ENCODE measurements at regions not wholly inside any gene's neighbourhood (a gene's known extent, or its start where the extent isn't known, plus 50 kb on each side); places are given as distances from the start of the nearest gene placed in this dataset.

- H3K9me3 ChIP-seq (ENCODE audit: insufficient read depth in 2 of 2, low read depth in 1 of 2, low read length in 1 of 2): peaks cover 4 to 14% of the 10 kb centered on the region in 2 experiments; a peak in 2 of 4 replicates
- H2BK15ac ChIP-seq (ENCODE audit: low read length): no peak overlapping the region
- H3K79me2 ChIP-seq (ENCODE audit: control insufficient read depth in 1 of 2, insufficient read depth in 2 of 2, low read length in 2 of 2): no peaks in the 10 kb centered on the region
- H3K9ac ChIP-seq (replicated peaks in 1 of 4; ENCODE audit: extremely low read depth in 1 of 4, low read depth in 3 of 4, low read length in 3 of 4): no peak overlapping the region
- ChIA-PET POLR2A (ENCODE audit: partially characterized antibody) (no interaction called here), CTCF (ENCODE audit: partially characterized antibody) (no interaction called here)
- H3K27me3 ChIP-seq (replicated peaks in 1 of 4; ENCODE audit: control insufficient read depth in 3 of 4, extremely low read depth in 1 of 4, insufficient read depth in 3 of 4, low read length in 3 of 4): peaks cover 0 to 1% (median 0%) of the 10 kb centered on the region in 4 experiments; a peak in 1 of 7 replicates
- no peak overlapping the region for H3K4ac ChIP-seq (replicated peaks; ENCODE audit: insufficient read length, low read depth, low read length)
- H2AFZ ChIP-seq (ENCODE audit: low read length): no peak overlapping the region
- no peak overlapping the region for H3K14ac ChIP-seq (ENCODE audit: insufficient read length)
- no peak overlapping the region for H2BK20ac ChIP-seq (ENCODE audit: low read length)
- no peak for FAIRE-seq
- H4K91ac ChIP-seq (replicated peaks; ENCODE audit: insufficient read length, low read length): no peak overlapping the region
- 89% methylated on average over 4 of the region's 4 CpGs; no CpG with 5 or more reads in 1 of the 2 experiments for WGBS, 2 experiments (ENCODE audit: extremely low coverage in 1 of 2, insufficient coverage in 1 of 2, insufficient read length in 1 of 2, insufficient replicate concordance in 2 of 2, low coverage in 1 of 2, low lambda C conversion rate in 2 of 2, missing lambda C conversion rate in 1 of 2)
- no peak overlapping the region for H2BK12ac ChIP-seq (ENCODE audit: low read depth, low read length)
- no peaks in the 10 kb centered on the region for H3K36me3 ChIP-seq (ENCODE audit: control insufficient read depth in 2 of 4, insufficient read depth in 4 of 4, low read length in 3 of 4)
- no peaks in the 10 kb centered on the region for H3K79me1 ChIP-seq (ENCODE audit: low read depth, low read length)
- H2BK120ac ChIP-seq (replicated peaks; ENCODE audit: low read depth, low read length): no peak overlapping the region
- no peak overlapping the region for H2AK5ac ChIP-seq (ENCODE audit: low read depth, low read length)
- H3K4me1 ChIP-seq (replicated peaks in 1 of 4; ENCODE audit: control insufficient read depth in 3 of 4, insufficient read depth in 4 of 4, low read length in 3 of 4): no peaks in the 10 kb centered on the region
- H4K5ac ChIP-seq (ENCODE audit: insufficient read length, low read depth, low read length): no peak overlapping the region
- DNase-seq (ENCODE audit: low read depth in 1 of 2, low spot score in 2 of 2): no peak
- H3K4me3 ChIP-seq (ENCODE audit: extremely low read depth in 1 of 4, insufficient read depth in 2 of 4, low read depth in 3 of 4, low read length in 4 of 4): no peak overlapping the region
- no peak overlapping the region for H4K8ac ChIP-seq (ENCODE audit: extremely low read depth, insufficient read depth, low read length)
- H2BK5ac ChIP-seq (ENCODE audit: low read depth, low read length): no peak overlapping the region
- no peak overlapping the region for H3K4me2 ChIP-seq (ENCODE audit: insufficient read depth in 1 of 2, low read depth in 2 of 2, low read length in 2 of 2)
- H3K23ac ChIP-seq (ENCODE audit: insufficient read length): no peak overlapping the region
- H3K56ac ChIP-seq (replicated peaks; ENCODE audit: insufficient read length, low read depth, low read length): no peak overlapping the region
- no peaks in the 10 kb centered on the region for H3K23me2 ChIP-seq (ENCODE audit: low read depth, low read length)
- no peak overlapping the region for H3K18ac ChIP-seq (ENCODE audit: extremely low read depth, low read length)
- H4K20me1 ChIP-seq (replicated peaks in 1 of 2; ENCODE audit: control insufficient read depth in 1 of 2, insufficient read depth in 2 of 2, low read length in 2 of 2): no peaks in the 10 kb centered on the region
- no peak overlapping the region for H3K27ac ChIP-seq (ENCODE audit: low read depth, low read length)
- TF ChIP-seq USF2 (IDR thresholded peaks at IDR 0.05; ENCODE audit: low read length) (no peak), POLR2A (IDR thresholded peaks at IDR 0.05; ENCODE audit: control extremely low read depth in 1 of 2, low read depth in 2 of 2, low read length in 2 of 2) (no peak), POU5F1 (IDR thresholded peaks at IDR 0.05; ENCODE audit: low read depth, low read length) (no peak), NANOG (IDR thresholded peaks at IDR 0.05; ENCODE audit: insufficient read depth, low read depth, low read length, poor library complexity, severe bottlenecking) (no peak), CREB1 (IDR thresholded peaks at IDR 0.05) (no peak), BRCA1 (IDR thresholded peaks at IDR 0.05; ENCODE audit: low read depth, low read length) (no peak), EZH2 (IDR thresholded peaks at IDR 0.05; ENCODE audit: low read depth, low read length, severe bottlenecking) (no peak), HDAC6 (IDR thresholded peaks at IDR 0.05; ENCODE audit: low read depth, low read length) (no peak), CHD1 (IDR thresholded peaks at IDR 0.05; ENCODE audit: low read depth, low read length) (no peak)
Measured at GRCh38 chr6:67141005-67141404, 1434.0 kb upstream of the EYS start.

Data from H1 (cell line).